Mesenchymal stem cell (in vitro differentiated cells and primary cell): ENCODE measurements at regions not wholly inside any gene's neighbourhood (a gene's known extent, or its start where the extent isn't known, plus 50 kb on each side); places are given as distances from the start of the nearest gene placed in this dataset.

Source experiments
- DNase-seq: peaks from one replicate; pipeline ENCODE4 v3.0.0-alpha.2; 2013
- H2AFZ ChIP-seq: one replicate; pipeline ENCODE4 v1.6.1; 2013; ENCODE audit warnings: low read depth, mild to moderate bottlenecking, control low read depth, inconsistent platforms, low read length, moderate library complexity
- H2AK5ac ChIP-seq: 2 replicates; pipeline ENCODE4 v1.6.1; 2013; ENCODE audit warnings: low read length, moderate library complexity, mild to moderate bottlenecking, inconsistent platforms; ENCODE audit not compliant: severe bottlenecking
- H2BK120ac ChIP-seq: one replicate; pipeline ENCODE4 v1.6.1; 2013; ENCODE audit warnings: low read depth, mild to moderate bottlenecking, inconsistent platforms, low read length, moderate library complexity
- H2BK12ac ChIP-seq, 2 experiments: one replicate each; pipeline ENCODE4 v1.6.1; 2013; ENCODE audit warnings: inconsistent platforms in 2 of 2, low read length in 2 of 2, mild to moderate bottlenecking in 2 of 2, moderate library complexity in 2 of 2, control low read depth in 1 of 2
- H2BK15ac ChIP-seq: one replicate; pipeline ENCODE4 v1.6.1; 2013; ENCODE audit warnings: mild to moderate bottlenecking, low read depth, inconsistent platforms; ENCODE audit not compliant: poor library complexity, severe bottlenecking
- H2BK5ac ChIP-seq: 2 replicates; pipeline ENCODE4 v1.6.1; 2013; ENCODE audit warnings: low read depth, mild to moderate bottlenecking, low read length, control low read depth, inconsistent platforms; ENCODE audit not compliant: poor library complexity, severe bottlenecking
- H3K14ac ChIP-seq, 2 experiments: one replicate each; pipeline ENCODE4 v1.6.1; 2013; ENCODE audit warnings: inconsistent platforms in 2 of 2, low read length in 2 of 2, control low read depth in 1 of 2, mild to moderate bottlenecking in 1 of 2, moderate library complexity in 1 of 2
- H3K18ac ChIP-seq, 2 experiments: one replicate each; pipeline ENCODE4 v1.6.1; 2013; ENCODE audit warnings: inconsistent platforms in 2 of 2, low read length in 2 of 2, control low read depth in 1 of 2, low read depth in 1 of 2, mild to moderate bottlenecking in 1 of 2
- H3K23ac ChIP-seq, 2 experiments: one replicate each; pipeline ENCODE4 v1.6.1; 2013; ENCODE audit warnings: inconsistent platforms in 2 of 2, low read length in 2 of 2, mild to moderate bottlenecking in 2 of 2, moderate library complexity in 2 of 2, control low read depth in 1 of 2
- H3K27ac ChIP-seq: 2 replicates; pipeline ENCODE4 v1.5.1; 2013; ENCODE audit warnings: mild to moderate bottlenecking, moderate library complexity, low read length, control low read depth, inconsistent platforms; ENCODE audit not compliant: poor library complexity, severe bottlenecking
- H3K27me3 ChIP-seq, 2 experiments: 2 replicates each; pipeline versions ENCODE4 v1.6.1 to v1.7.0; 2013; ENCODE audit warnings: low read length in 2 of 2, mild to moderate bottlenecking in 2 of 2, moderate library complexity in 2 of 2, control low read depth in 1 of 2, inconsistent platforms in 1 of 2; ENCODE audit not compliant: control insufficient read depth in 1 of 2, insufficient read depth in 1 of 2
- H3K36me3 ChIP-seq, 2 experiments: 2 replicates each; pipeline versions ENCODE4 v1.6.1 to v1.7.0; 2013; ENCODE audit warnings: low read length in 2 of 2, control low read depth in 1 of 2, inconsistent platforms in 1 of 2, low read depth in 1 of 2, mild to moderate bottlenecking in 1 of 2; ENCODE audit not compliant: insufficient read depth in 2 of 2, control insufficient read depth in 1 of 2
- H3K4ac ChIP-seq, 2 experiments: one replicate each; pipeline ENCODE4 v1.6.1; 2013; ENCODE audit warnings: inconsistent platforms in 2 of 2, low read length in 2 of 2, mild to moderate bottlenecking in 2 of 2, moderate library complexity in 2 of 2, control low read depth in 1 of 2, low read depth in 1 of 2
- H3K4me1 ChIP-seq: 2 replicates; pipeline ENCODE4 v1.6.1; 2013; ENCODE audit warnings: low read depth, low read length, control low read depth; ENCODE audit not compliant: control insufficient read depth, insufficient read depth
- H3K4me2 ChIP-seq: 2 replicates; pipeline ENCODE4 v1.6.1; 2013; ENCODE audit warnings: low read length, mild to moderate bottlenecking, inconsistent platforms; ENCODE audit not compliant: poor library complexity, severe bottlenecking
- H3K4me3 ChIP-seq, 2 experiments: 2 replicates each; pipeline versions ENCODE4 v1.5.1 to v1.7.0; 2013; ENCODE audit warnings: low read length in 2 of 2, mild to moderate bottlenecking in 2 of 2, control low read depth in 1 of 2, low read depth in 1 of 2; ENCODE audit not compliant: insufficient read depth in 1 of 2
- H3K79me1 ChIP-seq: replicated peaks from 2 replicates; pipeline ENCODE4 v1.6.1; 2013; ENCODE audit warnings: mild to moderate bottlenecking, control low read depth, low read length, inconsistent platforms; ENCODE audit not compliant: poor library complexity, severe bottlenecking
- H3K9ac ChIP-seq: 2 replicates; pipeline ENCODE4 v1.7.0; 2013; ENCODE audit warnings: mild to moderate bottlenecking, low read length, moderate library complexity
- H3K9me3 ChIP-seq: 2 replicates; pipeline ENCODE4 v1.7.0; 2013; ENCODE audit warnings: mild to moderate bottlenecking, low read length; ENCODE audit not compliant: control insufficient read depth
- H4K8ac ChIP-seq: one replicate; pipeline ENCODE4 v1.6.1; 2013; ENCODE audit warnings: inconsistent platforms, mild to moderate bottlenecking, low read length, moderate library complexity
- H4K91ac ChIP-seq: one replicate; pipeline ENCODE4 v1.6.1; 2013; ENCODE audit warnings: mild to moderate bottlenecking, low read length, inconsistent platforms
- WGBS: methylation state at CpG from one replicate; pipeline ENCODE4 v1.1.7; 2013; ENCODE audit warnings: mixed read lengths; 5-methylcytosine and 5-hydroxymethylcytosine counted together

DNA sequence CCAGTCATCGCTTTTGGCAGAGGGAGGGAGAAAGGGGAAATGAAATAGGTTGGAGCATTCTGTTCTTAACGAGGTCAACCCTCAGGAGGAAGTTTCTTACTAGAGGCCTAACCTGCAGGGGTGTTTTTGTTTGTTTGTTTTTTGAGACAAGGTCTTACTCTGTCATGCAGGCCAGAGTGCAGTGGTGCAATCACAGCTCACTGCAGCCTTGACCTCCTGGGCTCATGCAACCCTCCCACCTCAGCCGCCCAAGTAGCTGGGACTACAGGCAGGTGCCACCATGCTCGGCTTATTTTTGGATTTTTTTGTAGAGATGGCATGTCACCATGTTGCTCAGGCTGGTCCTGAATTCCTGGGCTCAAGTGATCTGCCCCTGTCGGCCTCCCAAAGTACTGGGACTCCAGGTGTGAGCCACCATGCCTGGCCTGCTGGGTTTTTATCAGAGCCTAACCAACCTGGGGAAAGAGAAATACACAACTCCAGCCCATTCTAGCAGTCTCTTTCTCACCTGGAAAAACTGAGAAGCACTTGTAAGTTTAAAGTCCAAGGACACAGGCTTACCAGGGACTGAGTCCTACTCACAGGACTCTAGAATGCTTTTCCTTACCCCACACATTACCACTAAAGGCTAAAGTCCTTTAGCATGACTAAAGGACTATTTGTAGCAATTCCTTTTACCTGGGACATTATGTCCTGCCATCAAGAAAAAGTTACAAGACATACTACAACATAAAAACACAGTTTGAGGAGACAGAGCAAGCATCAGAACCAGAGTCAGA is 101.0 kb upstream of the EGFR start:
- H3K36me3 ChIP-seq: no peaks in the 10 kb centered on the region
- 74% methylated on average over 5 of the region's 5 CpGs for WGBS
- H3K4me3 ChIP-seq: no peak overlapping the region
- H4K8ac ChIP-seq: no peak overlapping the region
- H3K79me1 ChIP-seq: no peaks in the 10 kb centered on the region
- DNase-seq: no peak
- no peak overlapping the region for H2AK5ac ChIP-seq
- no peaks in the 10 kb centered on the region for H3K4me1 ChIP-seq
- no peak overlapping the region for H2BK12ac ChIP-seq
- H2BK120ac ChIP-seq: no peak overlapping the region
- no peak overlapping the region for H2BK15ac ChIP-seq
- H2AFZ ChIP-seq: no peak overlapping the region
- H3K23ac ChIP-seq: no peak overlapping the region
- H3K18ac ChIP-seq: no peak overlapping the region
- H3K9ac ChIP-seq: no peak overlapping the region
- no peaks in the 10 kb centered on the region for H3K27me3 ChIP-seq
- no peak overlapping the region for H3K4me2 ChIP-seq
- no peak overlapping the region for H3K4ac ChIP-seq
- H3K9me3 ChIP-seq: no peaks in the 10 kb centered on the region
- H2BK5ac ChIP-seq: no peak overlapping the region
- no peak overlapping the region for H4K91ac ChIP-seq
- no peak overlapping the region for H3K14ac ChIP-seq
- no peak overlapping the region for H3K27ac ChIP-seq

DNA sequence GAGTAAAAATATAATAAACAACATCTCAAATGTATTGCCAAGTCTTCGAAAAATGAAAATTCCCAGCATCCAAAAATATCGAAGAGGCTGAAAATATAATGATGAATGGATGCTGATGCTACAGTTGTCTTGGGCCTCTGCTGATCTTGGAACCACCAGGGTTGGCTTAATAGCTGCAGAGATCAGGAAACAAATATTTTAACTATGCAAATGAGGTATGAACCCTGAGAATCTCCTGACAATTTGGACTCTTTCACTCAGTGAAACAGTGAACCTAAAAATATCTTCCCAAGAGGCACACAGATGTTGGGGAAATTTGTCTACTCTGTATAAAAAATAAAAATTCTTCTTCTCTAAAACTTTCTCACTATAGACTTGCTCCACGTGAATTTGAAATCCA is 97.7 kb upstream of the EGFR start:
- Histone ChIP-seq H3K79me1 (no peaks in the 10 kb centered on the region), H3K36me3 (no peaks in the 10 kb centered on the region), H2AFZ (no peak overlapping the region), H3K4me1 (no peaks in the 10 kb centered on the region), H2BK120ac (no peak overlapping the region), H3K4me3 (no peak overlapping the region), H2BK15ac (no peak overlapping the region), H2BK12ac (no peak overlapping the region), H4K8ac (no peak overlapping the region), H4K91ac (no peak overlapping the region), H2AK5ac (no peak overlapping the region), H3K18ac (no peak overlapping the region), H3K23ac (no peak overlapping the region), H2BK5ac (no peak overlapping the region), H3K4ac (no peak overlapping the region), H3K9me3 (no peaks in the 10 kb centered on the region), H3K27ac (no peak overlapping the region), H3K9ac (no peak overlapping the region), H3K4me2 (no peak overlapping the region), H3K14ac (no peak overlapping the region), H3K27me3 (no peaks in the 10 kb centered on the region)
- 93% methylated on average over 3 of the region's 3 CpGs for WGBS
- no peak for DNase-seq

DNA sequence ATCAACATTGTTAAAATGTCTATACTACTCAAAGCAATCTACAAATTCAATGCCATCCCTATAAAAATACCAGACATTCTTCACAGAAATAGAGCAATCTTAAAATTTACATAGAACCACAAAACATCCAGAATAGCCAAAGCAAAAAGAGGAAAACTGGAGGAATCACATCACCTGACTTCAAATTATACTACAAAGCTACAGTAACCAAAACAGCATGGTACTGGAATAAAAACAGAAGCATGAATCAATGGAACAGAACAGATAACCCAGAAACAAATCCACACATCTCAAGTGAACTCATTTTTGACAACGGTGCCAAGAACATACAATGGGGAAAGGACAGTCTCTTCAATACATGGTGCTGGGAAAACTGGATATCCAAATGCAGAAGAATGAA is 87.3 kb upstream of the EGFR start:
- H4K91ac ChIP-seq: no peak overlapping the region
- 100% methylated on average over 1 of the region's 1 CpG for WGBS
- H3K9ac ChIP-seq: no peak overlapping the region
- no peak overlapping the region for H3K14ac ChIP-seq
- no peak overlapping the region for H3K27ac ChIP-seq
- H3K36me3 ChIP-seq: no peaks in the 10 kb centered on the region
- H3K23ac ChIP-seq: no peak overlapping the region
- H3K79me1 ChIP-seq: no peaks in the 10 kb centered on the region
- H4K8ac ChIP-seq: no peak overlapping the region
- H3K9me3 ChIP-seq: peaks cover 4% of the 10 kb centered on the region
- H2BK5ac ChIP-seq: no peak overlapping the region
- no peak overlapping the region for H2AFZ ChIP-seq
- H2BK12ac ChIP-seq: no peak overlapping the region
- no peak overlapping the region for H2BK15ac ChIP-seq
- H2BK120ac ChIP-seq: no peak overlapping the region
- no peaks in the 10 kb centered on the region for H3K27me3 ChIP-seq
- H3K4me3 ChIP-seq: no peak overlapping the region
- no peak overlapping the region for H3K18ac ChIP-seq
- DNase-seq: no peak
- H3K4ac ChIP-seq: no peak overlapping the region
- no peak overlapping the region for H3K4me2 ChIP-seq
- H2AK5ac ChIP-seq: no peak overlapping the region
- no peaks in the 10 kb centered on the region for H3K4me1 ChIP-seq

DNA sequence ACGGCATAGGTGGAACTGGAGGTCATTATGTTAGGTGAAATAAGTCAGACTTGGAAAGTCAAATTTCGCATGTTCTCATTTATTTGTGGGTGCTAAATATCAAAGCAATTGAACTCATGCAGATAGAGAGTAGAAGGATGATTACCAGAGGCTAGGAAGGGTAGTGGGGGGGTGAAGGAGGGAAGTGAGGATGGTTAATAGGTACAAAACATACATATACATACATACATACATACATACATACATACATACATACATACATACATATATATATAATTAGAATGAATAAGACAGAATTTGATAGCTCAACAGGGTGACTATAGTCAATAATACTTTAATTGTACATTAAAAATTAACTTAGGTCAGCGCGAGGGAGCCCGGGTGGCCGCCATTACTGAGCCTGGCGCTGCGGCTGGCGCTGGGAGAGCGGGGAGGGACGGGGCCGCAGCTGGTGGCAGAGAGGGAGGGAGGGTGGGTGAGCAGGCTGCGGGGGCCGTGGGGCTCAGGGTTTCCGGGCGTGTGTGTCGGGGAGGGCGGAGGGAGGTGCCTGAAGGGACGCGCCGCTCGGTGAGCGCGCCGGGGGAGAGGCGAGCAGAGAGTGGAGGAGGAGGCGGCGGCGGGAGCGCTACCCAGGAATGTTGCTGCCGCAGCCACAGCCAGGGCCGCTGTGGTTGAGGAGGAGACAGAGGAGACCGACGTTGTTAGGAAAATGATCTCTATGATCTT is 85.8 kb upstream of the EGFR start:
- H2AFZ ChIP-seq: no peak overlapping the region
- H3K36me3 ChIP-seq: no peaks in the 10 kb centered on the region
- no peak overlapping the region for H3K4ac ChIP-seq
- no peak overlapping the region for H2AK5ac ChIP-seq
- H3K18ac ChIP-seq: no peak overlapping the region
- no peak overlapping the region for H2BK15ac ChIP-seq
- no peak overlapping the region for H3K14ac ChIP-seq
- peak overlapping the region; percentile 85 for H3K9ac ChIP-seq
- H3K9me3 ChIP-seq: peaks cover 4% of the 10 kb centered on the region
- no peak overlapping the region for H4K91ac ChIP-seq
- H3K4me2 ChIP-seq: no peak overlapping the region
- H2BK12ac ChIP-seq: no peak overlapping the region
- H3K27ac ChIP-seq: no peak overlapping the region
- H3K4me3 ChIP-seq: peak overlapping the region; percentile 52 to 79
- H3K4me1 ChIP-seq: no peaks in the 10 kb centered on the region
- H2BK120ac ChIP-seq: peak overlapping the region; percentile 71
- no peaks in the 10 kb centered on the region for H3K27me3 ChIP-seq
- no peak overlapping the region for H4K8ac ChIP-seq
- DNase-seq: peak; percentile 76
- H3K23ac ChIP-seq: no peak overlapping the region
- WGBS: 7% methylated on average over 34 of the region's 34 CpGs
- no peak overlapping the region for H2BK5ac ChIP-seq
- H3K79me1 ChIP-seq: no peaks in the 10 kb centered on the region
